PC-9 (cell line): ENCODE measurements at regions not wholly inside any gene's neighbourhood (a gene's known extent, or its start where the extent isn't known, plus 50 kb on each side); places are given as distances from the start of the nearest gene placed in this dataset.

ENCODE experiments used
- BruUV-seq: library from RNA; stranded (reverse); fragments of 400-500 nt; replicated peaks from 2 replicates; lab custom pipeline; 2021; lab: Mats Ljungman, UMichigan
- CTCF ChIA-PET: fragments of 300-600 bp; sonication (Branson Sonifier 250); formaldehyde crosslinking; loops from one replicate; lab custom pipeline; 2022; ENCODE audit warnings: antibody characterized with exemption; lab: Charles Lee
- POLR2A ChIA-PET: fragments of 300-600 bp; sonication (Branson Sonifier 250); formaldehyde crosslinking; loops from one replicate; lab custom pipeline; 2022; ENCODE audit warnings: antibody characterized with exemption; ENCODE audit not compliant: unreplicated experiment; lab: Charles Lee
- DNase-seq, 2 experiments: peaks; one replicate each; pipeline versions ENCODE4 v3.0.0 to v3.0.0-alpha.2; 2015 to 2022; ENCODE audit warnings: mixed read lengths in 1 of 2
- H2AFZ ChIP-seq: fragments of 200-600 bp; sonication (generic); 2 replicates; pipeline ENCODE4 v1.8.1; 2017; ENCODE audit warnings: antibody characterized with exemption
- H3F3A ChIP-seq: fragments of 200-600 bp; sonication (generic); 2 replicates; pipeline ENCODE4 v1.8.1; 2017; ENCODE audit warnings: antibody characterized with exemption, mild to moderate bottlenecking, low read depth; ENCODE audit not compliant: insufficient read depth
- H3K27ac ChIP-seq: fragments of 200-600 bp; sonication (generic); 2 replicates; pipeline ENCODE4 v1.6.1; 2016; ENCODE audit warnings: mixed run types
- H3K27me3 ChIP-seq: fragments of 200-600 bp; sonication (generic); 2 replicates; pipeline ENCODE4 v1.6.1; 2016; ENCODE audit warnings: low read depth, mixed run types; ENCODE audit not compliant: insufficient read depth
- H3K36me3 ChIP-seq: fragments of 200-600 bp; sonication (generic); 2 replicates; pipeline ENCODE4 v1.6.1; 2016; ENCODE audit warnings: low read depth, mixed run types
- H3K4me1 ChIP-seq: fragments of 200-600 bp; sonication (generic); replicated peaks from 2 replicates; pipeline ENCODE4 v1.6.1; 2016; ENCODE audit warnings: mixed run types; ENCODE audit not compliant: insufficient read depth
- H3K4me2 ChIP-seq: fragments of 200-600 bp; sonication (generic); 2 replicates; pipeline ENCODE4 v1.6.1; 2017; ENCODE audit warnings: mixed run types
- H3K4me3 ChIP-seq: fragments of 200-600 bp; sonication (generic); 2 replicates; pipeline ENCODE4 v1.6.1; 2016; ENCODE audit warnings: mixed run types
- H3K79me2 ChIP-seq: fragments of 200-600 bp; sonication (generic); 2 replicates; pipeline ENCODE4 v1.6.1; 2017; ENCODE audit warnings: low read depth, mixed run types
- H3K9me2 ChIP-seq: fragments of 200-600 bp; sonication (generic); 2 replicates; pipeline ENCODE4 v1.8.1; 2017; ENCODE audit warnings: mild to moderate bottlenecking; ENCODE audit not compliant: insufficient read depth
- H3K9me3 ChIP-seq: fragments of 200-600 bp; sonication (generic); 2 replicates; pipeline ENCODE4 v1.8.1; 2016; ENCODE audit warnings: low read depth; ENCODE audit not compliant: insufficient read depth
- H4K20me1 ChIP-seq: fragments of 200-600 bp; sonication (generic); 2 replicates; pipeline ENCODE4 v1.8.1; 2017; ENCODE audit not compliant: insufficient read depth
- CTCF ChIP-seq: fragments of 200-600 bp; sonication (generic); conservative IDR thresholded peaks from 2 replicates; pipeline ENCODE4 v1.6.1; 2017; ENCODE audit warnings: mixed run types, antibody characterized with exemption, mild to moderate bottlenecking, moderate library complexity
- EZH2 ChIP-seq: fragments of 200-600 bp; sonication (generic); IDR thresholded peaks from 2 replicates; pipeline ENCODE4 v1.8.0; 2017; ENCODE audit warnings: antibody characterized with exemption, low read depth
- intact Hi-C: fragments of 100-400 bp; cut with micrococcal nuclease; formaldehyde crosslinking; loops from one replicate; pipeline ENCODE4 v1.10.0; 2022; ENCODE audit not compliant: unreplicated experiment

DNA sequence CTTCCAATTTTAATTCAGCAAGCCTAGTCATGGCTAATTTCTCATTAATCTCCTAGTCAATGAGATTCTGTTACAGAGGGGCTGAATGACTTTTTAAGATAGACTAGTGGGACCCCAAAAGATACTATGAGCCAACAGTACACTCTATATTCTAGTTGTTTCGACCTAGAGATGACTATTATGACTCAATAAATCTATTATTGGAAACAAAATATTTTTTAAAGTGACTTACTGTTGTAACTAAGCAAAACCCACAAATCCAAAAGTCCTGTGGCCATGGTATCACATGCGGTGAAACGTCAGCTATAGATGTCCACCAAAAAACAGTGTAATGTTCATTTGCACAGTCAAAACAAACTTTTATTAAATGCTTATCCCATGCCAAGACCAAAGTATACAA, 95.3 kb upstream of the ADO start:
- ChIA-PET POLR2A (no interaction called here), CTCF (no interaction called here)
- Histone ChIP-seq H3K9me2 (no peaks in the 10 kb centered on the region), H3F3A (no peaks in the 10 kb centered on the region), H4K20me1 (no peaks in the 10 kb centered on the region), H2AFZ (no peak overlapping the region), H3K4me3 (no peak overlapping the region), H3K4me1 (no peaks in the 10 kb centered on the region), H3K4me2 (no peak overlapping the region), H3K9me3 (no peaks in the 10 kb centered on the region), H3K27me3 (no peaks in the 10 kb centered on the region), H3K27ac (no peak overlapping the region), H3K79me2 (no peaks in the 10 kb centered on the region), H3K36me3 (no peaks in the 10 kb centered on the region)
- no peak for DNase-seq
- TF ChIP-seq EZH2 = no peak
- intact Hi-C loops = no loop called here
- BruUV-seq = no TSS peak

DNA sequence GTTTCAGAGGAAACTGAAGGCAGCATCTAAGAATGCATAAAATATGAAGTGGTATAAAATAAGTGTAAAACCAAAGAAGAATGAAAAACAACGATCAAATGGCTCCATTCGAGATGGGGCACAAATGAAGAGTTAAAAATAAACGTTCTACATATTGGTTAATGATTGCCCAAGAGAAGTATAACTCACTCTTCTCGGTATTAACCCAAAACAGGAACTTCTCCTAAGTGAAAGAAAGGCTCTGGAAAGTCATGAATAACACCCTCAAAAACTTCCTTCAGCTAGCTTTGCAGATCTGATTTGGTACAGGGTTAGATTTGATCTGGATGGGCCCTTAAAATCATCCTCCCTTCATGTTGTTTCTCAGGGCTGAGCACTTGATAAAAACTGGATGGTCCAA, 94.3 kb upstream of the ADO start:
- Histone ChIP-seq H2AFZ (no peak overlapping the region), H3F3A (no peaks in the 10 kb centered on the region), H3K4me1 (no peaks in the 10 kb centered on the region), H3K79me2 (no peaks in the 10 kb centered on the region), H3K9me2 (no peaks in the 10 kb centered on the region), H3K27me3 (no peaks in the 10 kb centered on the region), H3K36me3 (no peaks in the 10 kb centered on the region), H3K4me2 (no peak overlapping the region), H4K20me1 (no peaks in the 10 kb centered on the region), H3K4me3 (no peak overlapping the region), H3K9me3 (no peaks in the 10 kb centered on the region), H3K27ac (no peak overlapping the region)
- no peak for DNase-seq
- no TSS peak for BruUV-seq
- ChIA-PET POLR2A (no interaction called here), CTCF (no interaction called here)
- no peak for TF ChIP-seq CTCF
- TF ChIP-seq EZH2 = no peak
- intact Hi-C loops = no loop called here

DNA sequence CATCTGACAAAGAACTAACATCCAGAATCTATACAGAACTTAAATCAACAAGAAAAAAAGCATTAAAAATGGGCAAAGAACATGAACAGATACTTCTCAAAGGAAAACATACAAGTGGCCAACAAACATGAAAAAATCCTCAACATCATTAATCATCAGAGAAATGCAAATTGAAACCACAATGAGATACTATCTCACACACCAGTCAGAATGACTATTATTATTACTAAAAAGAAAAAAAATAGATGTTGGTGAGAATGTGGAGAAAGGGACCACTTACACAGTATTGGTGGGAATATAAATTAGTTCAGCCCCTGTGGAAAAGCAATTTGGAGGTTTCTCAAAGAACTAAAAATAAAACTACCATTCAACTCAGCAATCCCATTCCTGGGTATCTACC, 89.1 kb upstream of the ADO start:
- Histone ChIP-seq H3K27me3 (peaks cover 8% of the 10 kb centered on the region; the same call in 1 of the 2 replicates), H3K9me2 (no peaks in the 10 kb centered on the region), H3K27ac (no peak overlapping the region), H3K4me1 (no peaks in the 10 kb centered on the region), H3K9me3 (no peaks in the 10 kb centered on the region), H3K4me2 (no peak overlapping the region), H3K36me3 (no peaks in the 10 kb centered on the region), H3K79me2 (no peaks in the 10 kb centered on the region), H3K4me3 (no peak overlapping the region), H3F3A (no peaks in the 10 kb centered on the region), H2AFZ (no peak overlapping the region), H4K20me1 (no peaks in the 10 kb centered on the region)
- TF ChIP-seq EZH2 (no peak), CTCF (no peak)
- intact Hi-C loops = no loop called here
- no peak for DNase-seq
- ChIA-PET CTCF (no interaction called here), POLR2A (no interaction called here)
- BruUV-seq = no TSS peak

DNA sequence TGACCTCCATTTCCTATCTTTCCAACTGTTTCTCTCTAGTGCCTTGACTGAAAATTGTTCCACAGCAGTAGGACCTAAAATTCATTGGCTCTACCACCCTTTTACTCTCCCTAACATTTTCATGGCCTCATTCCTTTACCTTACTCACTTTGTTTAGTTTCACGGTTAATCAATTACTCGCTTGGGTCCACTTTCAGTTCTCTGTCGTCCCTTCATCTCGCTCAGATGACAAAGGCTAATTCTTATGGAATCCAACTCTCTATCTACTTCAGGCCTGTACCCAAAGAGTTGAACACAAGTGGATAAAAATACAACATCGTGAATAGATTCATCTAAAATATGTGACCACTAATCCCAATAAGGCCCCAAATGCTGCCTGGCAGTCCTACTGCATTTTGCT, 85.9 kb upstream of the ADO start:
- no peaks in the 10 kb centered on the region for H3K36me3 ChIP-seq
- H3K4me2 ChIP-seq = no peak overlapping the region
- H3K9me2 ChIP-seq = no peaks in the 10 kb centered on the region
- no peak overlapping the region for H3K4me3 ChIP-seq
- H3K27ac ChIP-seq = no peak overlapping the region
- H3K79me2 ChIP-seq = no peaks in the 10 kb centered on the region
- BruUV-seq = no TSS peak
- no peak for DNase-seq
- TF ChIP-seq EZH2 = no peak
- peaks cover 8% of the 10 kb centered on the region; the same call in 1 of the 2 replicates for H3K27me3 ChIP-seq
- H3K4me1 ChIP-seq = no peaks in the 10 kb centered on the region
- no peaks in the 10 kb centered on the region for H4K20me1 ChIP-seq
- no peak overlapping the region for H2AFZ ChIP-seq
- no peaks in the 10 kb centered on the region for H3F3A ChIP-seq
- intact Hi-C loops = no loop called here
- H3K9me3 ChIP-seq = no peaks in the 10 kb centered on the region
- ChIA-PET POLR2A (no interaction called here), CTCF (no interaction called here)
